ENCODE measurements at regions not wholly inside any gene's neighbourhood (a gene's known extent, or its start where the extent isn't known, plus 50 kb on each side); places are given as distances from the start of the nearest gene placed in this dataset.

DNA sequence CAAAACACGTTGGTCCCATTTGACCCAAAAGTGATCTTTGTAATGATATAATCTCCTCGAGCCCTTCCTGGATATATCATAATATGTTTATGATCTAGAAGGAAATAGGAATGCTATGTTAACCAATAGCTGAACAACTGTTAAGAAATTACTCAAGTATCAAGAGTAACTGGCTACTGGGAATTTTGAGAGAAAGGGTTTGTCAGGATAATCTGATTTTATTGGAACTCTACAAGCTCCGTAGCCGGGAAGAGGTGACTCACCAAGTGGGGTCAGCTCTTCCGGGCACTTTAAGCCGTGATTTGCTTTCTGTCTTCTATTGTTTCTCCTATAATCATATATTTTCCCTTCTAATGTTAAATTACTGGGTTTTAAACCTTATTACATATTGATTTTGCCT is 250.5 kb upstream of the POGK start:
- no peaks in the 10 kb centered on the region for H3F3A ChIP-seq (ENCODE audit: insufficient read depth, low read length, poor library complexity, severe bottlenecking)
- no peaks in the 10 kb centered on the region for H3K79me2 ChIP-seq (replicated peaks; ENCODE audit: insufficient read depth, low read length)
- TF ChIP-seq TAF1 (IDR thresholded peaks at IDR 0.05; ENCODE audit: low read depth): no peak
- no peak for TF ChIP-seq EP300 (conservative IDR thresholded peaks at IDR 0.05; ENCODE audit: poor library complexity, severe bottlenecking)
- no peak for TF ChIP-seq SMC3 (conservative IDR thresholded peaks at IDR 0.05; ENCODE audit: poor library complexity)
- TF ChIP-seq, protein P1, sequence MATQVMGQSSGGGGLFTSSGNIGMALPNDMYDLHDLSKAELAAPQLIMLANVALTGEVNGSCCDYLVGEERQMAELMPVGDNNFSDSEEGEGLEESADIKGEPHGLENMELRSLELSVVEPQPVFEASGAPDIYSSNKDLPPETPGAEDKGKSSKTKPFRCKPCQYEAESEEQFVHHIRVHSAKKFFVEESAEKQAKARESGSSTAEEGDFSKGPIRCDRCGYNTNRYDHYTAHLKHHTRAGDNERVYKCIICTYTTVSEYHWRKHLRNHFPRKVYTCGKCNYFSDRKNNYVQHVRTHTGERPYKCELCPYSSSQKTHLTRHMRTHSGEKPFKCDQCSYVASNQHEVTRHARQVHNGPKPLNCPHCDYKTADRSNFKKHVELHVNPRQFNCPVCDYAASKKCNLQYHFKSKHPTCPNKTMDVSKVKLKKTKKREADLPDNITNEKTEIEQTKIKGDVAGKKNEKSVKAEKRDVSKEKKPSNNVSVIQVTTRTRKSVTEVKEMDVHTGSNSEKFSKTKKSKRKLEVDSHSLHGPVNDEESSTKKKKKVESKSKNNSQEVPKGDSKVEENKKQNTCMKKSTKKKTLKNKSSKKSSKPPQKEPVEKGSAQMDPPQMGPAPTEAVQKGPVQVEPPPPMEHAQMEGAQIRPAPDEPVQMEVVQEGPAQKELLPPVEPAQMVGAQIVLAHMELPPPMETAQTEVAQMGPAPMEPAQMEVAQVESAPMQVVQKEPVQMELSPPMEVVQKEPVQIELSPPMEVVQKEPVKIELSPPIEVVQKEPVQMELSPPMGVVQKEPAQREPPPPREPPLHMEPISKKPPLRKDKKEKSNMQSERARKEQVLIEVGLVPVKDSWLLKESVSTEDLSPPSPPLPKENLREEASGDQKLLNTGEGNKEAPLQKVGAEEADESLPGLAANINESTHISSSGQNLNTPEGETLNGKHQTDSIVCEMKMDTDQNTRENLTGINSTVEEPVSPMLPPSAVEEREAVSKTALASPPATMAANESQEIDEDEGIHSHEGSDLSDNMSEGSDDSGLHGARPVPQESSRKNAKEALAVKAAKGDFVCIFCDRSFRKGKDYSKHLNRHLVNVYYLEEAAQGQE (IDR thresholded peaks at IDR 0.05; ENCODE audit: borderline replicate concordance): no peak
- no peak for TF ChIP-seq RAD21 (conservative IDR thresholded peaks at IDR 0.05)
- TF ChIP-seq CTCF (IDR thresholded peaks at IDR 0.05; ENCODE audit: poor library complexity, severe bottlenecking): no peak
- TF ChIP-seq POLR2AphosphoS5 (IDR thresholded peaks at IDR 0.05): no peak
- no peak for TF ChIP-seq MXI1 (conservative IDR thresholded peaks at IDR 0.05; ENCODE audit: poor library complexity, severe bottlenecking)
- TF ChIP-seq EZH2 (IDR thresholded peaks at IDR 0.05; ENCODE audit: borderline replicate concordance, insufficient read depth, low read length, poor library complexity, severe bottlenecking): no peak
- H3K9ac ChIP-seq (ENCODE audit: low read length): no peak overlapping the region
- H3K27me3 ChIP-seq (ENCODE audit: insufficient read depth, low read depth, low read length): no peaks in the 10 kb centered on the region
- H3K27ac ChIP-seq (ENCODE audit: low read length): no peak overlapping the region
- H3K9me3 ChIP-seq (ENCODE audit: low read length): no peaks in the 10 kb centered on the region
- no peak overlapping the region for H2AFZ ChIP-seq (ENCODE audit: low read depth, low read length)
- no peaks in the 10 kb centered on the region for H4K20me1 ChIP-seq (ENCODE audit: insufficient read depth)
- no peak overlapping the region for H3K4me3 ChIP-seq (ENCODE audit: low read length)
- no peaks in the 10 kb centered on the region for H3K36me3 ChIP-seq (ENCODE audit: insufficient read depth, low read length)
- H3K4me2 ChIP-seq (ENCODE audit: low read length): no peak overlapping the region
- no peaks in the 10 kb centered on the region for H3K9me2 ChIP-seq (ENCODE audit: insufficient read depth, low read length)

- Histone ChIP-seq H4K20me1 (ENCODE audit: insufficient read depth) (no peaks in the 10 kb centered on the region), H3K4me2 (ENCODE audit: low read length) (no peak overlapping the region), H3F3A (ENCODE audit: insufficient read depth, low read length, poor library complexity, severe bottlenecking) (no peaks in the 10 kb centered on the region), H3K9ac (ENCODE audit: low read length) (no peak overlapping the region), H3K9me3 (ENCODE audit: low read length) (no peaks in the 10 kb centered on the region), H3K79me2 (replicated peaks; ENCODE audit: insufficient read depth, low read length) (no peaks in the 10 kb centered on the region), H3K27me3 (ENCODE audit: insufficient read depth, low read depth, low read length) (no peaks in the 10 kb centered on the region), H3K36me3 (ENCODE audit: insufficient read depth, low read length) (no peaks in the 10 kb centered on the region), H2AFZ (ENCODE audit: low read depth, low read length) (no peak overlapping the region), H3K9me2 (ENCODE audit: insufficient read depth, low read length) (no peaks in the 10 kb centered on the region), H3K27ac (ENCODE audit: low read length) (no peak overlapping the region), H3K4me3 (ENCODE audit: low read length) (no peak overlapping the region)
- TF ChIP-seq TAF1 (IDR thresholded peaks at IDR 0.05; ENCODE audit: low read depth) (no peak), MXI1 (conservative IDR thresholded peaks at IDR 0.05; ENCODE audit: poor library complexity, severe bottlenecking) (no peak), EZH2 (IDR thresholded peaks at IDR 0.05; ENCODE audit: borderline replicate concordance, insufficient read depth, low read length, poor library complexity, severe bottlenecking) (no peak), POLR2AphosphoS5 (IDR thresholded peaks at IDR 0.05) (no peak), CTCF (IDR thresholded peaks at IDR 0.05; ENCODE audit: poor library complexity, severe bottlenecking) (no peak), RAD21 (conservative IDR thresholded peaks at IDR 0.05) (no peak), EP300 (conservative IDR thresholded peaks at IDR 0.05; ENCODE audit: poor library complexity, severe bottlenecking) (no peak)
- TF ChIP-seq, protein P1 (IDR thresholded peaks at IDR 0.05; ENCODE audit: borderline replicate concordance): no peak
Measured at GRCh38 chr1:166590161-166590560, 249.1 kb upstream of the POGK start.

All from neural cell (in vitro differentiated cells).